ENCODE measurements at regions not wholly inside any gene's neighbourhood (a gene's known extent, or its start where the extent isn't known, plus 50 kb on each side); places are given as distances from the start of the nearest gene placed in this dataset.

DNA sequence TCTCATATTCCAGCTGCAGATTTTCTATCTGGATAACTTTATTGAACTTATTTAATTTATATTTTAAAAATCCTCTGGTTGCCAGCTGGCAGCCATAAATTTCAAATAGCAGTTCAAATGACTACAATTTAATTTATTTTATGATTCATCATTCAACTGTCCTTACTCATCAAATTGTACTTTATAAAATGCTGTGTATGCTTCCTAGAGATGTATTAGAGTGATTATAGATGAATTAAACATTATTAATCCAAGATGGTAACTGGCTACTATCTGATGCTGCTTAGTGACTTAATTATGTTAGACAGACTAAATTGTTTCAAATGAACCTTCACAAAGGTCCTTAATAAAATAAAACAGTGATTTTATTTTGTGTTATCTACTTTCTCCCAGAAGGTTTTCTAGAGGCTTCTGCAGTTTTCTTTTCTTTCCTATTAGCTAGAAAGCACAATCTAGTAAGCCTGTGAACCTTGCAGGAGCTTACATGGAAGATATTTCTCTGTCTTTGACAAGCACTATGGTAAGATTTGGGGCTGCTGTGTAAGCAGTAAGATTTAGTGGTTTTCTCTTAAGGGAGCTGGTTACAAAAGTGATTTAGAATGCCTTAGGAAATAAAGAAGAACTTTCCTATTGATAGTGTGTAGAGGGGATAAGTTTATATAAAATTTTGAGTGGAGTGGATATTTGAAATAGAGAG lies 322.3 kb downstream of the FSIP2 start:
- no peaks in the 10 kb centered on the region for H3K27me3 ChIP-seq (ENCODE audit: control insufficient read depth, insufficient read depth, low read length)
- Mint-ChIP-seq H3K27ac (no peak overlapping the region), H3K36me3 (peaks cover 4% of the 10 kb centered on the region), H3K27me3 (no peaks in the 10 kb centered on the region), H3K9me3 (peaks cover 0 to 4% (median 0%) of the 10 kb centered on the region in 7 donors), H3K4me3 (no peak overlapping the region), H3K4me1 (no peaks in the 10 kb centered on the region)
- no peaks in the 10 kb centered on the region for H3K4me1 ChIP-seq (ENCODE audit: control insufficient read depth, insufficient read depth, low read length, poor library complexity, severe bottlenecking)
- no peak for DNase-seq
- no peak overlapping the region for H3K27ac ChIP-seq (ENCODE audit: insufficient read depth, low read length, poor library complexity, severe bottlenecking)
- H3K9me3 ChIP-seq (ENCODE audit: control insufficient read depth in 2 of 2, low read length in 2 of 2), result no peaks in the 10 kb centered on the region
- no peaks in the 10 kb centered on the region for H3K36me3 ChIP-seq (ENCODE audit: control insufficient read depth, insufficient read depth, low read length)
- ATAC-seq (ENCODE audit: low read depth in 2 of 2), result no peak
- H3K4me3 ChIP-seq (ENCODE audit: low read depth, low read length), result no peak overlapping the region

DNA sequence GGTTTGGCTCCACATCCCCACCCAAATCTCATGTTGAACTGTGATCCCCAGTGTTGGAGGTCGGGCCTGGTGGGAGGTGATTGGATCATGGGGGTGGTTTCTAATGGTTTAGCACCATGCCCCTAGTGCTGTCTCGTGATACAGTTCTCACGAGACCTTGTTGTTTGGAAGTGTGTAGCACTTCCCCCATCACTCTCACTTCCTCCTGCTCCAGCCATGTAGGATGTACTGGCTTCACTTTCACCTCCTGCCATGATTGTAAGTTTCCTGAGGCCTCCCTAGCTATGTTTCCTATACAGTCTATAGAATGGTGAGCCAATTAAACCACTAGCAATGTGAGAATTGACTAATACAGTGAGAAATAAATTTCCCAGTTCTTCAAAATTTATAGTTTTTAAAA lies 325.9 kb downstream of the FSIP2 start:
- no peaks in the 10 kb centered on the region for H3K36me3 ChIP-seq (ENCODE audit: control insufficient read depth, insufficient read depth, low read length)
- Mint-ChIP-seq H3K4me3 (no peak overlapping the region), H3K4me1 (no peaks in the 10 kb centered on the region), H3K36me3 (peaks cover 4% of the 10 kb centered on the region), H3K9me3 (peaks cover 0 to 6% (median 0%) of the 10 kb centered on the region in 7 donors), H3K27me3 (no peaks in the 10 kb centered on the region), H3K27ac (no peak overlapping the region)
- no peaks in the 10 kb centered on the region for H3K27me3 ChIP-seq (ENCODE audit: control insufficient read depth, insufficient read depth, low read length)
- H3K4me3 ChIP-seq (ENCODE audit: low read depth, low read length), result no peak overlapping the region
- no peaks in the 10 kb centered on the region for H3K4me1 ChIP-seq (ENCODE audit: control insufficient read depth, insufficient read depth, low read length, poor library complexity, severe bottlenecking)
- no peaks in the 10 kb centered on the region for H3K9me3 ChIP-seq (ENCODE audit: control insufficient read depth in 2 of 2, low read length in 2 of 2)
- DNase-seq (no peak), ATAC-seq (ENCODE audit: low read depth in 2 of 2) (no peak)
- H3K27ac ChIP-seq (ENCODE audit: insufficient read depth, low read length, poor library complexity, severe bottlenecking), result no peak overlapping the region

DNA sequence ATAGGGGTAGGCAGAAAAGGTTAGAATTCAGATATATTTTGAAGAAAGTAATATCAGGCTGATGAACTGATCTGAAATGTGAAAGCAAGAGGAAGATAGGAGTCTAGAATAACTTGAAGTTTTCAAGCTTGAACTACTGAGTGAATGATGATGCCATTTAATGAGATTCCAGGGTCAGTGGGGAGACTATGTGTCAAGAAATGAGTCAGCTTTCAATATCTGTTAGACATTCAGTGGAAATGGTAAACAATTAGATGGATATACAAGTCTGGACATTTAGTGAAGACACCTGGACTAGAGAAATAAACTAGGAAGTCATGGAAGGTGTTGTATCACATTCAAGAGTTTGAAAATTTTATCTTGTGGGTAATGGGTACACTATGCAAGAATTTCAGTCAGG lies 326.9 kb downstream of the FSIP2 start:
- Histone ChIP-seq H3K27ac (ENCODE audit: insufficient read depth, low read length, poor library complexity, severe bottlenecking) (no peak overlapping the region), H3K27me3 (ENCODE audit: control insufficient read depth, insufficient read depth, low read length) (no peaks in the 10 kb centered on the region), H3K4me1 (ENCODE audit: control insufficient read depth, insufficient read depth, low read length, poor library complexity, severe bottlenecking) (no peaks in the 10 kb centered on the region), H3K9me3 (ENCODE audit: control insufficient read depth in 2 of 2, low read length in 2 of 2) (no peaks in the 10 kb centered on the region), H3K36me3 (ENCODE audit: control insufficient read depth, insufficient read depth, low read length) (no peaks in the 10 kb centered on the region), H3K4me3 (ENCODE audit: low read depth, low read length) (no peak overlapping the region)
- H3K27ac Mint-ChIP-seq, result no peak overlapping the region
- H3K4me3 Mint-ChIP-seq, result no peak overlapping the region
- ATAC-seq (ENCODE audit: low read depth in 2 of 2) (no peak), DNase-seq (no peak)
- peaks cover 0 to 6% (median 0%) of the 10 kb centered on the region in 7 donors for H3K9me3 Mint-ChIP-seq
- H3K36me3 Mint-ChIP-seq, result peaks cover 4% of the 10 kb centered on the region
- no peaks in the 10 kb centered on the region for H3K27me3 Mint-ChIP-seq
- H3K4me1 Mint-ChIP-seq, result no peaks in the 10 kb centered on the region

DNA sequence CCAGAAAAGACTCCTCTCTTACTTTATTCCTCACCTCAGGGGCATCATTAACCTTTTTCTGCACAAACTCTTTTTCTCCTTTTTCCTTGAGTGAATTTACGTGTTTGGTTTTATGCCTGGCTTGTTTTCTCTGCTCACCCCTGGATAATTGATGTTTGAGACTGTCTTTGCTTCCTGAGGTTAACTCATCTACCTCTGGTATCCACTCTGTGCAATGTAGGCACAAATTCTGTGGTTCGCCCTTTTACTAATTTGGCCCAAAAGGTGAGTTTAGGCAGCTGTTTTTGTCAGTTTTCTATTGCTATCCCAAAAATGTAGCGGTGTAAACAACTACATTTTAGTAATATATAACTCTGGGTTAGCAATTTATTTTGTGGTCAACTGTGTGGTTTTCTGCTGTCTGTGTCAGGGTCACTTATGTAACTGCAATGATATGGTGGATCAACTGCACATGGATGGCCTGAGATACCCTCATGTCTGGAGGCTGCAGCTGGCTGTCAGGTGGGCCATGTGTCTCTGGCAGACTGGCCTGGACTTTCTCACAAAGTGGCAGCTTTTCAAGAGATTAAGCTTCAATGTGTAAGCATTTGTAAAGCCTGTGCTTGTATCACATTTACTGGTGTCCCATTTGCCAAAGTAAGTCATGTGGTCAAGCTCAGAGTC lies 329.7 kb downstream of the FSIP2 start:
- DNase-seq (no peak), ATAC-seq (ENCODE audit: low read depth in 2 of 2) (no peak)
- Mint-ChIP-seq H3K27me3 (no peaks in the 10 kb centered on the region), H3K27ac (peak overlapping the region in 1 of 3 donors; percentile 44), H3K4me1 (no peaks in the 10 kb centered on the region), H3K9me3 (peaks cover 0 to 7% (median 0%) of the 10 kb centered on the region in 7 donors), H3K36me3 (peaks cover 4% of the 10 kb centered on the region), H3K4me3 (no peak overlapping the region)
- no peaks in the 10 kb centered on the region for H3K27me3 ChIP-seq (ENCODE audit: control insufficient read depth, insufficient read depth, low read length)
- no peaks in the 10 kb centered on the region for H3K9me3 ChIP-seq (ENCODE audit: control insufficient read depth in 2 of 2, low read length in 2 of 2)
- H3K4me3 ChIP-seq (ENCODE audit: low read depth, low read length), result no peak overlapping the region
- no peaks in the 10 kb centered on the region for H3K4me1 ChIP-seq (ENCODE audit: control insufficient read depth, insufficient read depth, low read length, poor library complexity, severe bottlenecking)
- no peak overlapping the region for H3K27ac ChIP-seq (ENCODE audit: insufficient read depth, low read length, poor library complexity, severe bottlenecking)
- H3K36me3 ChIP-seq (ENCODE audit: control insufficient read depth, insufficient read depth, low read length), result no peaks in the 10 kb centered on the region

DNA sequence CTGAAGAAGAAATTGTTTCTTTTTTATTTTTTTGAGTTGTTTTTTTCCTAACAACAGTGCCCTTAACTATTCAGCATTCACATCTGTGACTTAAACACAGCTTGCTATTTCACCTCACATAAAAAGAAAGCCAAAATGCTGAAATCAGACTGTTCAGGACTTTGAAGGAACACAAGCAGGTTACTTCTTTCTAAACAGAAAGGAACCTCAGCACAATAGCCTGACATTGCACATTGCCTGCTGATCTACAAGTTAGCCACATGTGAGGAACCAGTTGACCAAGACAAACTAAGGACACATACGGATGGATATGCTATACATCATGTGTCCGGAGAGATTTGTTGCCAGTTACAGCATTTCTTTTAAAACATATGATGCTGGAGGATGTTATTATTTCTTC lies 331.1 kb downstream of the FSIP2 start:
- Mint-ChIP-seq H3K4me3 (no peak overlapping the region), H3K9me3 (peaks cover 0 to 7% (median 0%) of the 10 kb centered on the region in 7 donors), H3K27me3 (no peaks in the 10 kb centered on the region), H3K4me1 (no peaks in the 10 kb centered on the region), H3K36me3 (peaks cover 13% of the 10 kb centered on the region), H3K27ac (no peak overlapping the region)
- no peak for DNase-seq
- no peaks in the 10 kb centered on the region for H3K27me3 ChIP-seq (ENCODE audit: control insufficient read depth, insufficient read depth, low read length)
- no peaks in the 10 kb centered on the region for H3K36me3 ChIP-seq (ENCODE audit: control insufficient read depth, insufficient read depth, low read length)
- H3K9me3 ChIP-seq (ENCODE audit: control insufficient read depth in 2 of 2, low read length in 2 of 2), result no peaks in the 10 kb centered on the region
- ATAC-seq (ENCODE audit: low read depth in 2 of 2), result no peak
- no peak overlapping the region for H3K4me3 ChIP-seq (ENCODE audit: low read depth, low read length)
- no peaks in the 10 kb centered on the region for H3K4me1 ChIP-seq (ENCODE audit: control insufficient read depth, insufficient read depth, low read length, poor library complexity, severe bottlenecking)
- H3K27ac ChIP-seq (ENCODE audit: insufficient read depth, low read length, poor library complexity, severe bottlenecking), result no peak overlapping the region

DNA sequence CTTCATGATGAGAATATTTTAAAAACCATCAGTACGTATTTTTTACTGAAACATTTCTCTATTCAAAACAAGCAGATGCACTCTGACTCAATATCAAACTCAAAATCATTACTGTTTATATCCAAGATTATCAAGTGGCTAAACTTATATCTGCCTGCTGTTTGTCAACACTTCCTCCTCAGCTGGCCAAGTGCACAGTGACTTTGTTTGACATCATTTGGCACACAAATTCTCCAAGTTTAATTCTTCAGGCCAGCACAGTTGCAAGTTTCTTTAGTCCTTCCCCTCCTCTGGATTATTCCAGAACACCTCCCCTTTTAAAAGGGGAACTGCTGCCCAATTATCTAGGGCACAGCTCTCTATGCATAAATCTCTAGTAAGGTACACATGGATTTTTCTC lies 346.6 kb downstream of the FSIP2 start:
- Mint-ChIP-seq H3K4me3 (no peak overlapping the region), H3K4me1 (no peaks in the 10 kb centered on the region), H3K9me3 (peaks cover 0 to 8% (median 0%) of the 10 kb centered on the region in 7 donors), H3K27ac (no peak overlapping the region), H3K27me3 (no peaks in the 10 kb centered on the region), H3K36me3 (peaks cover 3% of the 10 kb centered on the region)
- no peak overlapping the region for H3K27ac ChIP-seq (ENCODE audit: insufficient read depth, low read length, poor library complexity, severe bottlenecking)
- H3K27me3 ChIP-seq (ENCODE audit: control insufficient read depth, insufficient read depth, low read length), result no peaks in the 10 kb centered on the region
- no peaks in the 10 kb centered on the region for H3K9me3 ChIP-seq (ENCODE audit: control insufficient read depth in 2 of 2, low read length in 2 of 2)
- H3K4me1 ChIP-seq (ENCODE audit: control insufficient read depth, insufficient read depth, low read length, poor library complexity, severe bottlenecking), result no peaks in the 10 kb centered on the region
- no peaks in the 10 kb centered on the region for H3K36me3 ChIP-seq (ENCODE audit: control insufficient read depth, insufficient read depth, low read length)
- DNase-seq (no peak), ATAC-seq (ENCODE audit: low read depth in 2 of 2) (no peak)
- no peak overlapping the region for H3K4me3 ChIP-seq (ENCODE audit: low read depth, low read length)

DNA sequence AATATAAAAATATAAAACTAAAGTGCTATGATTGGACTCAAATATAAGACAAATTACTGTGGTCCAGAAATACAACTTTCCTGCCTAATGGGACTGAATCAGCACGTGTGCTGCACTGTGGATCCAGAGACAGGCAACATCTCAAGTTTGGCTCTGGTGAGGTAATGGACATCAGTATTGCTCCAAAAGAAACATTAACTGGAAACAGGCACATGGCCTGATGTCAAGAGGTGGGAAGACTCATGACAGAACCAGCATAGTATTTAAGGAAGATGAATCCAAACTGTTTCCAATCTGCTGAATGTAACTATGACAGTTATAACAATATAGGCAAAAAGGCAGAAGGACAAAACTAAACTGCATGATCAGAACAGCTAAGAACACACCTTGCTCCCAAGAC lies 354.6 kb downstream of the FSIP2 start:
- Histone ChIP-seq H3K4me1 (ENCODE audit: control insufficient read depth, insufficient read depth, low read length, poor library complexity, severe bottlenecking) (no peaks in the 10 kb centered on the region), H3K27ac (ENCODE audit: insufficient read depth, low read length, poor library complexity, severe bottlenecking) (no peak overlapping the region), H3K36me3 (ENCODE audit: control insufficient read depth, insufficient read depth, low read length) (no peaks in the 10 kb centered on the region), H3K27me3 (ENCODE audit: control insufficient read depth, insufficient read depth, low read length) (no peaks in the 10 kb centered on the region), H3K9me3 (ENCODE audit: control insufficient read depth in 2 of 2, low read length in 2 of 2) (no peaks in the 10 kb centered on the region), H3K4me3 (ENCODE audit: low read depth, low read length) (no peak overlapping the region)
- Mint-ChIP-seq H3K27me3 (no peaks in the 10 kb centered on the region), H3K36me3 (peaks cover 4% of the 10 kb centered on the region), H3K27ac (no peak overlapping the region), H3K4me1 (no peaks in the 10 kb centered on the region), H3K4me3 (no peak overlapping the region), H3K9me3 (peaks cover 0 to 10% (median 2%) of the 10 kb centered on the region in 7 donors)
- DNase-seq (no peak), ATAC-seq (ENCODE audit: low read depth in 2 of 2) (no peak)

DNA sequence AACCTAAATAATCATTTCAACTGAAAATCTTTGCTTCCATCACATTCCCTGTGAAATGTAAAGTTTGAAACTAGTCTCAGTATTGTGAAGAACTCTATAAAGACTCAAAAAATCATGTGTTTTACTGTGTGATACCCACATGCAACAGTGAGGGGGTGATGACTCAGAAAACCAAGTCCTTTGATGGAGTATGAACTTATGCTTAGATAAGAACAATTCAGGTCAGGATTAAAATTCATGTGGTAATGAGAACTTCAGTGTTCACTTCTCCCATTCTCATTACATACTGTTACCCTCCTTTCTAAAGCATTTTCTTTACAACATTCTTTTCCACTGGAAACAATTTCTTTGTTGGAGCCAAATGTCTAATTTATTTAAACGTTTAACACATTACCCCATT lies 360.2 kb downstream of the FSIP2 start:
- no peaks in the 10 kb centered on the region for H3K9me3 ChIP-seq (ENCODE audit: control insufficient read depth in 2 of 2, low read length in 2 of 2)
- H3K27me3 ChIP-seq (ENCODE audit: control insufficient read depth, insufficient read depth, low read length), result no peaks in the 10 kb centered on the region
- peaks cover 0 to 7% (median 2%) of the 10 kb centered on the region in 7 donors for H3K9me3 Mint-ChIP-seq
- H3K27ac Mint-ChIP-seq, result no peak overlapping the region
- no peaks in the 10 kb centered on the region for H3K4me1 Mint-ChIP-seq
- DNase-seq (no peak), ATAC-seq (ENCODE audit: low read depth in 2 of 2) (no peak)
- H3K4me3 Mint-ChIP-seq, result no peak overlapping the region
- no peak overlapping the region for H3K4me3 ChIP-seq (ENCODE audit: low read depth, low read length)
- no peaks in the 10 kb centered on the region for H3K4me1 ChIP-seq (ENCODE audit: control insufficient read depth, insufficient read depth, low read length, poor library complexity, severe bottlenecking)
- H3K27me3 Mint-ChIP-seq, result no peaks in the 10 kb centered on the region
- no peaks in the 10 kb centered on the region for H3K36me3 ChIP-seq (ENCODE audit: control insufficient read depth, insufficient read depth, low read length)
- no peak overlapping the region for H3K27ac ChIP-seq (ENCODE audit: insufficient read depth, low read length, poor library complexity, severe bottlenecking)
- no peaks in the 10 kb centered on the region for H3K36me3 Mint-ChIP-seq
